ENCODE measurements at regions not wholly inside any gene's neighbourhood (a gene's known extent, or its start where the extent isn't known, plus 50 kb on each side); places are given as distances from the start of the nearest gene placed in this dataset.

DNA sequence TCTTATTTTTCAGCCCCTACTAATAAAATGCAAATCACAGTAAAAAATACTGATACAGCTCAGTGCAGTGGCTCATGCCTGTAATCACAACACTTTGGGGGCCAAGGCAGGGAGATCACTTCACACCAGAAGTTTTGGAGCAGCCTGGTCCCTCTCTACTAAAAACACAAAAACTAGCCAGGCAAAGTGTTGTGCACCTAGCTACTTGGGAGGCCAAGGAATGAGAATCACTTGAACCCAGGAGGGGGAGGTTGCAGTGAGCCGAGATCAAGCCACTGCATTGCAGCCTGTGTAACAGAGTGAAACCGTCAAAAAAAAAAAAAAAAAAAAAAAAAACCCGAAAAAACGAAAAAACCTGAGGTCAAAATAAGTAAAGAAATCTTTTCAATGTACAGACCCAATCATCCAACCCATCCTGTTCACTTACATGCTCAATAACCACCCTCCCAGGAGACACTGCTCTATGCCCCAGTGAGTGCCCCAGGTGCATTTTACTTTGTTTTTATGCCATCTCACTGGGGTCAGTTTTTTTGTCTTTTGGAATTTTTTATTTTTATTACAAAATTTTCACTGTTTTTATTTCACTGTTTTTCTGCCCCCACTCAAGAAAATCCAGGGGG is 107.0 kb downstream of the ZNF486 start:
- TF ChIP-seq, protein P1, sequence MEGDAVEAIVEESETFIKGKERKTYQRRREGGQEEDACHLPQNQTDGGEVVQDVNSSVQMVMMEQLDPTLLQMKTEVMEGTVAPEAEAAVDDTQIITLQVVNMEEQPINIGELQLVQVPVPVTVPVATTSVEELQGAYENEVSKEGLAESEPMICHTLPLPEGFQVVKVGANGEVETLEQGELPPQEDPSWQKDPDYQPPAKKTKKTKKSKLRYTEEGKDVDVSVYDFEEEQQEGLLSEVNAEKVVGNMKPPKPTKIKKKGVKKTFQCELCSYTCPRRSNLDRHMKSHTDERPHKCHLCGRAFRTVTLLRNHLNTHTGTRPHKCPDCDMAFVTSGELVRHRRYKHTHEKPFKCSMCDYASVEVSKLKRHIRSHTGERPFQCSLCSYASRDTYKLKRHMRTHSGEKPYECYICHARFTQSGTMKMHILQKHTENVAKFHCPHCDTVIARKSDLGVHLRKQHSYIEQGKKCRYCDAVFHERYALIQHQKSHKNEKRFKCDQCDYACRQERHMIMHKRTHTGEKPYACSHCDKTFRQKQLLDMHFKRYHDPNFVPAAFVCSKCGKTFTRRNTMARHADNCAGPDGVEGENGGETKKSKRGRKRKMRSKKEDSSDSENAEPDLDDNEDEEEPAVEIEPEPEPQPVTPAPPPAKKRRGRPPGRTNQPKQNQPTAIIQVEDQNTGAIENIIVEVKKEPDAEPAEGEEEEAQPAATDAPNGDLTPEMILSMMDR (IDR thresholded peaks at IDR 0.05): no peak
- TF ChIP-seq ZFX (IDR thresholded peaks at IDR 0.05; ENCODE audit: borderline replicate concordance): no peak

All from 22Rv1 (cell line).